Tibial nerve (tissue), 4 donors: ENCODE measurements at regions not wholly inside any gene's neighbourhood (a gene's known extent, or its start where the extent isn't known, plus 50 kb on each side); places are given as distances from the start of the nearest gene placed in this dataset.

ENCODE experiments used
- DNase-seq, 2 donors: peaks; one replicate each; pipeline ENCODE4 v3.0.0-alpha.2; 2019; ENCODE audit warnings: low spot score in 2 of 2
- H3K27ac ChIP-seq, 4 donors: fragments of 200-600 bp; sonication (generic) in 3 of 4; one replicate each; pipeline ENCODE4 v1.5.1; 2017 to 2019; ENCODE audit warnings: mild to moderate bottlenecking in 1 of 4
- H3K27me3 ChIP-seq, 2 donors: fragments of 200-600 bp; sonication (generic) in 1 of 2; one replicate each; pipeline versions ENCODE4 v1.5.1 to v1.6.0; 2017 to 2019
- H3K36me3 ChIP-seq, 3 donors: fragments of 200-600 bp; sonication (generic); one replicate each; pipeline ENCODE4 v1.5.1; 2018 to 2019
- H3K4me1 ChIP-seq, 4 donors: fragments of 200-600 bp; sonication (generic) in 3 of 4; one replicate each; pipeline ENCODE4 v1.5.1; 2017 to 2019
- H3K4me3 ChIP-seq, 4 donors: fragments of 200-600 bp; sonication (generic) in 3 of 4; one replicate each; pipeline ENCODE4 v1.5.1; 2017 to 2019; ENCODE audit warnings: mild to moderate bottlenecking in 1 of 4, moderate library complexity in 1 of 4
- H3K9me3 ChIP-seq, 4 donors: fragments of 200-600 bp; sonication (generic) in 3 of 4; one replicate each; pipeline ENCODE4 v1.5.1; 2017 to 2019
- EP300 ChIP-seq, 2 donors: sonication (generic); formaldehyde crosslinking; IDR thresholded peaks; one replicate each; pipeline ENCODE4 v1.6.1; 2017; ENCODE audit warnings: antibody characterized with exemption in 2 of 2, mild to moderate bottlenecking in 1 of 2
- POLR2A ChIP-seq, 2 donors: fragments of 450-650 bp; IDR thresholded peaks; one replicate each; pipeline ENCODE4 v1.6.1; 2017; ENCODE audit warnings: antibody characterized with exemption in 2 of 2, mild to moderate bottlenecking in 2 of 2, moderate library complexity in 2 of 2
- WGBS, 2 donors: methylation state at CpG; one replicate each; pipeline ENCODE4 v1.1.5; 2018; 5-methylcytosine and 5-hydroxymethylcytosine counted together
- TF ChIP-seq, protein P1 (sequence below), 5 experiments: fragments of 200-600 bp in 3 of 5; fragments of 450-650 bp in 2 of 5; sonication (generic) in 3 of 5; IDR thresholded peaks; one replicate each; pipeline ENCODE4 v1.5.1; 2016 to 2019; ENCODE audit warnings: antibody characterized with exemption in 5 of 5, mild to moderate bottlenecking in 3 of 5, moderate library complexity in 2 of 5

DNA sequence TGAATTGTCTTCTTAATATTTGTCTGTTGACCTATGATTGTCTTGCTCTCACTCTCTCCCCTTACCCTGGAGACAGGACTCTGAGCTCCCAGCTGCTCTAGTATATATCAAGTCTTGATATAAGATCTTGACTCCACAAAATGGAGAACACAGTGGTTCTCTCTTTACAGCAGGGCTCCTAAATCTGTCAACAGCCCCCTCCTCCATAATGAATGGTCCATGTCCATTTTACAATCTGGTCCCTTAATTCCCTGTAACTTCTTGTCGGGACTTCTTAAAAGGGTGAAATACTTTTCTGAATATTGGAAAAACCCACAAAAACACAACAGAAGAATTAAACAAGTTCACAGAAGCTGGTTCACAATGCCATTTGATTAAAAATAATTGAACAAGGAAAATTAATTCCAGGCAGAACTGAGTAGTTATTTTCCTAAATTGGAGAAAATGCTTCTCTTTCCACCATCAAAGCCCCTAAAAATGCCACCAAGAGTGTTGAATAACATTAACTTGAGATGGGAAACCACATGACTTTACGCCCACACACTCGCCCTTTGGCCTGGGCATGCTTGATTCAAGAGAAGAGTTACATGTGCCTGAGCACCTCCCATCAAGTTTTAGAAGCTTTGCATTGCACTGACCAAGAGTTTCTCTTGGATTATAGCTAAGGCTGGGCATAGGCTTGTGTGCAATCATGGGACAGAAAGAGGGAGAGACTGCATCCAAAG lies 109.8 kb downstream of the TOMM20 start:
- TF ChIP-seq POLR2A (IDR thresholded peaks at IDR 0.05) (no peak), EP300 (IDR thresholded peaks at IDR 0.05) (no peak)
- TF ChIP-seq, protein P1, sequence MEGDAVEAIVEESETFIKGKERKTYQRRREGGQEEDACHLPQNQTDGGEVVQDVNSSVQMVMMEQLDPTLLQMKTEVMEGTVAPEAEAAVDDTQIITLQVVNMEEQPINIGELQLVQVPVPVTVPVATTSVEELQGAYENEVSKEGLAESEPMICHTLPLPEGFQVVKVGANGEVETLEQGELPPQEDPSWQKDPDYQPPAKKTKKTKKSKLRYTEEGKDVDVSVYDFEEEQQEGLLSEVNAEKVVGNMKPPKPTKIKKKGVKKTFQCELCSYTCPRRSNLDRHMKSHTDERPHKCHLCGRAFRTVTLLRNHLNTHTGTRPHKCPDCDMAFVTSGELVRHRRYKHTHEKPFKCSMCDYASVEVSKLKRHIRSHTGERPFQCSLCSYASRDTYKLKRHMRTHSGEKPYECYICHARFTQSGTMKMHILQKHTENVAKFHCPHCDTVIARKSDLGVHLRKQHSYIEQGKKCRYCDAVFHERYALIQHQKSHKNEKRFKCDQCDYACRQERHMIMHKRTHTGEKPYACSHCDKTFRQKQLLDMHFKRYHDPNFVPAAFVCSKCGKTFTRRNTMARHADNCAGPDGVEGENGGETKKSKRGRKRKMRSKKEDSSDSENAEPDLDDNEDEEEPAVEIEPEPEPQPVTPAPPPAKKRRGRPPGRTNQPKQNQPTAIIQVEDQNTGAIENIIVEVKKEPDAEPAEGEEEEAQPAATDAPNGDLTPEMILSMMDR (IDR thresholded peaks at IDR 0.05): no peak
- Histone ChIP-seq H3K4me1 (peaks cover 0 to 18% (median 5%) of the 10 kb centered on the region in 4 donors), H3K4me3 (no peak overlapping the region), H3K9me3 (peaks cover 0 to 4% (median 0%) of the 10 kb centered on the region in 4 donors), H3K36me3 (no peaks in the 10 kb centered on the region), H3K27me3 (no peaks in the 10 kb centered on the region), H3K27ac (no peak overlapping the region)
- DNase-seq: no peak
- WGBS, 2 donors: 55 to 60% methylated on average over 3 of the region's 3 CpGs

DNA sequence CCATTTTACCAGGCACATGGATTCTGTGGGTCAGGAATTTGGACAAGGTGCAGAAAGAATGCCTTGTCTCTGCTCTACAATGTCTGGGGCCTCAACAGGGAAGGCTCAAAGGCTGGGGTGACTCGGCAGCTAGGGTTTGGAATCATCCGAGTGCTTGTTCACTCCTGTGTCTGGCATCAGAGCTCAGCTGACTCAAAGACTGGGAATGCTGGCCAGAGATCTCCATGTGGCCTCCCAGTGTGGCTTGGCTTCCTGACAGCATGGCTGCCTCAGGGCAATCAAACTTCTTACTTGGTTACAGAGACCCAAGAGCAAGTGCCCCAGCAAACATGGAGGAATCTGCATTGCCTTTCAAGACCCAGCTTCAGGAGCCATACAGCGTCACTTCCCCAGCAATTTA lies 110.5 kb downstream of the TOMM20 start:
- no peaks in the 10 kb centered on the region for H3K36me3 ChIP-seq
- peaks cover 0 to 18% (median 5%) of the 10 kb centered on the region in 4 donors for H3K4me1 ChIP-seq
- H3K27me3 ChIP-seq: no peaks in the 10 kb centered on the region
- no peak overlapping the region for H3K4me3 ChIP-seq
- peaks cover 0 to 4% (median 0%) of the 10 kb centered on the region in 4 donors for H3K9me3 ChIP-seq
- WGBS, 2 donors: 65 to 78% methylated on average over 3 of the region's 3 CpGs
- H3K27ac ChIP-seq: no peak overlapping the region
- DNase-seq: no peak
- no peak for TF ChIP-seq EP300 (IDR thresholded peaks at IDR 0.05)
- TF ChIP-seq, protein P1 (IDR thresholded peaks at IDR 0.05): no peak
- no peak for TF ChIP-seq POLR2A (IDR thresholded peaks at IDR 0.05)

DNA sequence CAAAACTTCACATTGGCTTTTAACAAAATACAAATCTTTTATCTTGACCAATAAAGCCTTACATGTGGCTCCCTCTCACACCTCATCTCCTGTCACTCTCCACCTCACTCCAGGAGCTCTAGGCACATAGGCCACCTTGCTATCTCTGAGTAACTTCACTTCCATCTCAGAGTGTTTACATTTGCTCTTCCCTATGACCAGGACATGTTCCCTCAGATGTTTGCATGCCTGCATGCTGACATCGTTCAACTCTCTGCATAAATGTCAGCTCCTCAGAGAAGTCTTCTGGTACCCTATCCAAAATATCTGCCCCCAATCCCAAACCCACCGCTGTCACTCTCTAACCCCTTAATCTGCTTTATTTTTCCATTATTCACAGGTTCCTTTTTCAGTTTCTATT lies 110.9 kb downstream of the TOMM20 start:
- H3K36me3 ChIP-seq: no peaks in the 10 kb centered on the region

DNA sequence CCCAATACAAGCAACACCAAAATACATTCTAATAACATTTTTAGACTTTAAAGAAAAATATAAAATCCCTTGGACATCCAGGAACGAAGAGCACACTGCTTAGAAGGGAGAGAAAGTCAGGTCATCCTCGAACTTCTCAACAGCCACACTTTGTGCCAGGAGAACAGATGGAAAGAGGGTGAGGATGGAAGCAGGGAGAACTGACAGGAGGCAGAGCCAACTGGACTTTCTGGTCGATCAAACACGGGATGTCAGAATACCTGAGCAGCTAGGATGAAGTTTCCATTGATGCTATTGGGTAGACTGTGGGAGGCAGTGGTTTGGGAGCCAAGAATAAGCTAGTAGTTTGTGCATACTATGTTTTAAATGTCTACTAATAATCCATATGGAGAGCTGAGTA lies 111.4 kb downstream of the TOMM20 start:
- peaks cover 0 to 22% (median 12%) of the 10 kb centered on the region in 4 donors for H3K4me1 ChIP-seq
- no peak overlapping the region for H3K4me3 ChIP-seq
- H3K27me3 ChIP-seq: no peaks in the 10 kb centered on the region
- DNase-seq: no peak
- no peaks in the 10 kb centered on the region for H3K36me3 ChIP-seq
- H3K27ac ChIP-seq: no peak overlapping the region
- WGBS, 2 donors: 90 to 94% methylated on average over 4 of the region's 4 CpGs
- peaks cover 0 to 4% (median 0%) of the 10 kb centered on the region in 4 donors for H3K9me3 ChIP-seq
- TF ChIP-seq POLR2A (IDR thresholded peaks at IDR 0.05): no peak
- no peak for TF ChIP-seq EP300 (IDR thresholded peaks at IDR 0.05)
- TF ChIP-seq, protein P1 (IDR thresholded peaks at IDR 0.05): no peak

More for the DNA sequence above, 110.9 kb downstream of the TOMM20 start:
- H3K4me1 ChIP-seq: peaks cover 0 to 22% (median 7%) of the 10 kb centered on the region in 4 donors
- peaks cover 0 to 4% (median 0%) of the 10 kb centered on the region in 4 donors for H3K9me3 ChIP-seq
- no peak overlapping the region for H3K27ac ChIP-seq
- H3K4me3 ChIP-seq: no peak overlapping the region
- no peaks in the 10 kb centered on the region for H3K27me3 ChIP-seq
- WGBS, 2 donors: 87 to 92% methylated on average over 2 of the region's 2 CpGs
- DNase-seq: no peak
- TF ChIP-seq, protein P1 (IDR thresholded peaks at IDR 0.05): no peak
- no peak for TF ChIP-seq POLR2A (IDR thresholded peaks at IDR 0.05)
- no peak for TF ChIP-seq EP300 (IDR thresholded peaks at IDR 0.05)

DNA sequence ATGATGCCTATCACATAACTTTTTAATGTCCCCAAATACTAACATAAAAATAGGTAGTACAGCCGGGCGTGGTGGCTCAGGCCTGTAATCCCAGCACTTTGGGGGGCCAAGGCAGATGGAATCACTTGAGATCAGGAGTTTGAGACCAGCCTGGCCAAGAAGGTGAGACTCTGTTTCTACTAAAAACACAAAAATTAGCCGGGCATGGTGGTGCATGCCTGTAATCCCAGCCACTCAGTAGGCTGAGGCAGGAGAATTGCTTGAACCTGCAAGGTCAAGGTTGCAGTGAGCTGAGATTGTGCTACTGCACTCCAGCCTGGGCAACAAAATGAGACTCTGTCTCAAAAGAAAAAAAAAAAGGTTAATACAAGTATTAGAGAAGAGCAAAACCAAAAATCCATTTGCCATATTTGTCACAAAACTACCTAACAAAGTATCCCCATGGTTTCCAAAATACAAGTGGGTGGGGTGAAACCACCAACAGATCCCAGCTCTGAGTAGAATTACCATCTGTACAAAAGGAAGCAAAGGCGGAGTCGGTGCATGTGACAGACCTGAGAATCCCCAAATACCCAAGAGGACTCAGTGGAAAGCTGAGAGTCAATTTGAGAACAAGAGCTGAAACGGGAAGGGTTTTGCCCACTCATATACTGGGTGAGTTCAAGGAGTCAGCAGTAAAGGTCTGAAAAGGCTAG lies 113.2 kb downstream of the TOMM20 start:
- H3K4me3 ChIP-seq: no peak overlapping the region
- WGBS, 2 donors: 87 to 89% methylated on average over 6 of the region's 6 CpGs
- H3K9me3 ChIP-seq: peaks cover 0 to 4% (median 0%) of the 10 kb centered on the region in 4 donors
- peaks cover 0 to 19% (median 8%) of the 10 kb centered on the region in 4 donors for H3K4me1 ChIP-seq
- no peak overlapping the region for H3K27ac ChIP-seq
- TF ChIP-seq POLR2A (IDR thresholded peaks at IDR 0.05) (no peak), EP300 (IDR thresholded peaks at IDR 0.05) (no peak)
- TF ChIP-seq, protein P1 (IDR thresholded peaks at IDR 0.05): no peak
- DNase-seq: no peak
- H3K27me3 ChIP-seq: no peaks in the 10 kb centered on the region
- H3K36me3 ChIP-seq: no peaks in the 10 kb centered on the region
